ENCODE measurements at regions not wholly inside any gene's neighbourhood (a gene's known extent, or its start where the extent isn't known, plus 50 kb on each side); places are given as distances from the start of the nearest gene placed in this dataset.

DNA sequence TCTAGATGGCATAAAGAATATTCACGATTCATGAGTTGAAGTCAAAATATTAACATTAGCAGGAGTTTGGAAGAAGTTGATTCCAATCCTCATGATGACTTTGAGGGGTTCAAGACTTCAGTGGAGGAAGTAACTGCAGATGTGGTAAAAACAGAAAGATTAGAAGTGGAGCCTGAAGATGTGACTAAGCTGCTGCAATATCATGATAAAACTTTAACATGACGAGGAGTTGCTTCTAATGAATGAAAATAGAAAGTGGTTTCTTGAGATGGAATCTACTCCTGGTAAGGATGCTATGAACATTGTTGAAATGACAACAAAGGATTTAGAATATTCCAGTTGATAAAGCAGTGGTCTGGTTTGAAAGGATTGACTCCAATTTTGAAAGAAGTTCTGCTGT lies 70.1 kb upstream of the TMLHE start:
- no CpG with 5 or more reads among the region's 2 CpGs for WGBS (ENCODE audit: insufficient coverage, low lambda C conversion rate)

DNA sequence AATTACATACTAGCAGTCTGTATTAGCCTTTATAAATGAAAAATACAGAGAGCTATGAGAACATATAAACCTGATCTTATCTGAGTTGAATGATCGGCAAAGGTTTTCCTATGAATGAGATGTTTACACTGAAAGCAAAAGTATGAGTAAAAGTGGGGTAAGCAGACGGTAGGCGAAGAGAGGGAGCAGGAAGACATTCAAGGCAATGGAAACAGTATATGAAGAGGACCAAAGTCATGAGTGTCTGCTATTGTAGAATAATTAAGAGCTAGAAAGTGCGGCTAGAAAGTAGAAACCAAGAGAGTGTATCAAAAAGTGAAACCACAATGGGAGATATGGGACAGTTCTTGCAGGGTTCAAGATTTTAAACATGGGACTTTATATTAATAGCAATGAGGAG lies 67.0 kb upstream of the TMLHE start:
- WGBS (ENCODE audit: insufficient coverage, low lambda C conversion rate) = 100% methylated on average over 1 of the region's 4 CpGs
- no peaks in the 10 kb centered on the region for H3K36me3 ChIP-seq (ENCODE audit: control insufficient read depth, insufficient read depth, low read length)
- H3K27ac ChIP-seq (ENCODE audit: low read length) = no peak overlapping the region
- no peaks in the 10 kb centered on the region for H3K9me3 ChIP-seq (ENCODE audit: control insufficient read depth, low read depth, low read length)
- no peak for DNase-seq
- H3K4me1 ChIP-seq (ENCODE audit: control insufficient read depth, insufficient read depth, low read length) = no peaks in the 10 kb centered on the region
- H3K27me3 ChIP-seq (ENCODE audit: control insufficient read depth, insufficient read depth, low read length) = no peaks in the 10 kb centered on the region
- H3K4me3 ChIP-seq (ENCODE audit: low read length) = no peak overlapping the region

More for the DNA sequence above, 70.1 kb upstream of the TMLHE start:
- Histone ChIP-seq H3K4me3 (ENCODE audit: low read length) (no peak overlapping the region), H3K9me3 (ENCODE audit: control insufficient read depth, low read depth, low read length) (no peaks in the 10 kb centered on the region), H3K27me3 (ENCODE audit: control insufficient read depth, insufficient read depth, low read length) (no peaks in the 10 kb centered on the region), H3K4me1 (ENCODE audit: control insufficient read depth, insufficient read depth, low read length) (no peaks in the 10 kb centered on the region), H3K36me3 (ENCODE audit: control insufficient read depth, insufficient read depth, low read length) (no peaks in the 10 kb centered on the region), H3K27ac (ENCODE audit: low read length) (no peak overlapping the region)
- DNase-seq = no peak

DNA sequence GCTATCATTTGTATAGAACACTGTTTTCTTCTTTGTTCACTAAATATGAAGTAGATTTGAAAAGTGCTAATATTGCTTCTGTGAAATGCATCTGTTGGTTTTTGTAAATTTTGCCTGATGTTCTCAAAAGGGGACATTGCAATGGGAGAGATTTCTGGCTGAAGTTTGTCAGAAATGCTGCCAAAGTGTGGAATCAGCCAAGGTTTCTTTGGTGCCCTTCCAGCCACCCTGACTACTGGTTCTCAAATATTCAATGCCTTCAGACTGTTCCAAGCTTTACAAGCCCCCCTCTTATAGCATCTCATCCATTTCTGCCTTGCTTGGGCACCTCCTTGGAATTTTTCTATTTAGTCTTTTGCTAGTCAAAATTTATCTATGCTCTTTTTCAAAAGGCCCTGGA lies 60.6 kb upstream of the TMLHE start:
- H3K4me3 ChIP-seq (ENCODE audit: low read length) = no peak overlapping the region
- no peaks in the 10 kb centered on the region for H3K36me3 ChIP-seq (ENCODE audit: control insufficient read depth, insufficient read depth, low read length)
- no peaks in the 10 kb centered on the region for H3K9me3 ChIP-seq (ENCODE audit: control insufficient read depth, low read depth, low read length)
- no peak for DNase-seq
- no peaks in the 10 kb centered on the region for H3K4me1 ChIP-seq (ENCODE audit: control insufficient read depth, insufficient read depth, low read length)
- no peaks in the 10 kb centered on the region for H3K27me3 ChIP-seq (ENCODE audit: control insufficient read depth, insufficient read depth, low read length)
- H3K27ac ChIP-seq (ENCODE audit: low read length) = no peak overlapping the region

DNA sequence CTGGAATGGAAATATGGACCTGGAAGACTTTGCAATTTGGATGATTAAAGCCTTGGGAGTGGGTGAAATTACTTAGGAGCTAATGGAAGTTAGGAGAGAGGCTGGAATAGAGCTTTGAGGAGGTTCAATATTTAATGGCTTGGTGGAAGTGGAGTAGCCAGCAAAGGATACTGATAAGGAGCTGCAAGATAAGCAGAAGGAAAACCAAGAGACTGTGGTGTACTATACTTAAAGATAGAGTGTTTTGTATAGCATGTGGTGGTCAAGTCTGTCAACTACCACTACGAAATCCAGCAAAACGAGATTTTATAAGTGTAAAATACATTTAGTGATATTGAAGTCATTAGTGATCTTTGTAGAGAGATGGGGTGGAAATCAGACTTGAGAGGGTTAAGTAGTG lies 54.0 kb upstream of the TMLHE start:
- no peak for DNase-seq
- Histone ChIP-seq H3K4me1 (ENCODE audit: control insufficient read depth, insufficient read depth, low read length) (no peaks in the 10 kb centered on the region), H3K36me3 (ENCODE audit: control insufficient read depth, insufficient read depth, low read length) (no peaks in the 10 kb centered on the region), H3K4me3 (ENCODE audit: low read length) (no peak overlapping the region), H3K27me3 (ENCODE audit: control insufficient read depth, insufficient read depth, low read length) (no peaks in the 10 kb centered on the region), H3K9me3 (ENCODE audit: control insufficient read depth, low read depth, low read length) (no peaks in the 10 kb centered on the region), H3K27ac (ENCODE audit: low read length) (no peak overlapping the region)
- WGBS (ENCODE audit: insufficient coverage, low lambda C conversion rate) = no CpG with 5 or more reads among the region's 2 CpGs

Measured in large intestine (tissue), 3 donors.